ENCODE measurements at regions not wholly inside any gene's neighbourhood (a gene's known extent, or its start where the extent isn't known, plus 50 kb on each side); places are given as distances from the start of the nearest gene placed in this dataset.

- no peak overlapping the region for H3K9ac ChIP-seq (ENCODE audit: low read depth, low read length)
- no peak overlapping the region for H3K27ac ChIP-seq (ENCODE audit: low read length)
- H3K27me3 ChIP-seq (ENCODE audit: insufficient read depth, low read length, poor library complexity), result no peaks in the 10 kb centered on the region
- H3K9me3 ChIP-seq (ENCODE audit: insufficient read depth, low read length, severe bottlenecking), result no peaks in the 10 kb centered on the region
- no peaks in the 10 kb centered on the region for H3K36me3 ChIP-seq (ENCODE audit: insufficient read depth, low read length)
- no peaks in the 10 kb centered on the region for H3K4me1 ChIP-seq (ENCODE audit: insufficient read depth, low read length)
- TF ChIP-seq EZH2 (IDR thresholded peaks at IDR 0.05; ENCODE audit: borderline replicate concordance, low read depth, low read length, severe bottlenecking), result no peak
- TF ChIP-seq CTCF (IDR thresholded peaks at IDR 0.05; ENCODE audit: borderline replicate concordance, extremely low read depth, low read length, poor library complexity, severe bottlenecking), result no peak
- ATAC-seq (ENCODE audit: insufficient read depth, low read depth) (no peak), DNase-seq (no peak)
- H3K4me3 ChIP-seq (ENCODE audit: low read depth in 1 of 2, low read length in 2 of 2), result no peak overlapping the region
- no peak overlapping the region for H3K4me2 ChIP-seq (ENCODE audit: insufficient read depth, low read length)
- H3K79me2 ChIP-seq (ENCODE audit: insufficient read depth, low read length), result no peaks in the 10 kb centered on the region
- no peaks in the 10 kb centered on the region for H4K20me1 ChIP-seq (ENCODE audit: insufficient read depth, low read length)
- H2AFZ ChIP-seq (ENCODE audit: low read depth, low read length), result no peak overlapping the region
Observed at GRCh38 chr4:23233596-23233995, 540.9 kb downstream of the GBA3 start.

- Histone ChIP-seq H3K9me3 (ENCODE audit: insufficient read depth, low read length, severe bottlenecking) (no peaks in the 10 kb centered on the region), H3K9ac (ENCODE audit: low read depth, low read length) (no peak overlapping the region), H3K36me3 (ENCODE audit: insufficient read depth, low read length) (no peaks in the 10 kb centered on the region), H4K20me1 (ENCODE audit: insufficient read depth, low read length) (no peaks in the 10 kb centered on the region), H3K4me2 (ENCODE audit: insufficient read depth, low read length) (no peak overlapping the region), H3K4me3 (ENCODE audit: low read depth in 1 of 2, low read length in 2 of 2) (no peak overlapping the region), H3K27me3 (ENCODE audit: insufficient read depth, low read length, poor library complexity) (no peaks in the 10 kb centered on the region), H2AFZ (ENCODE audit: low read depth, low read length) (no peak overlapping the region), H3K79me2 (ENCODE audit: insufficient read depth, low read length) (no peaks in the 10 kb centered on the region), H3K27ac (ENCODE audit: low read length) (no peak overlapping the region), H3K4me1 (ENCODE audit: insufficient read depth, low read length) (no peaks in the 10 kb centered on the region)
- ATAC-seq (ENCODE audit: insufficient read depth, low read depth) (no peak), DNase-seq (no peak)
- TF ChIP-seq CTCF (IDR thresholded peaks at IDR 0.05; ENCODE audit: borderline replicate concordance, extremely low read depth, low read length, poor library complexity, severe bottlenecking) (no peak), EZH2 (IDR thresholded peaks at IDR 0.05; ENCODE audit: borderline replicate concordance, low read depth, low read length, severe bottlenecking) (no peak)
Observed at GRCh38 chr4:23232987-23233386, 540.2 kb downstream of the GBA3 start.

GRCh38 chr4:23225564-23225963 lies 532.8 kb downstream of the GBA3 start:
- Histone ChIP-seq H3K9me3 (ENCODE audit: insufficient read depth, low read length, severe bottlenecking) (no peaks in the 10 kb centered on the region), H3K36me3 (ENCODE audit: insufficient read depth, low read length) (no peaks in the 10 kb centered on the region), H2AFZ (ENCODE audit: low read depth, low read length) (no peak overlapping the region), H3K4me3 (ENCODE audit: low read depth in 1 of 2, low read length in 2 of 2) (no peak overlapping the region), H3K4me1 (ENCODE audit: insufficient read depth, low read length) (no peaks in the 10 kb centered on the region), H4K20me1 (ENCODE audit: insufficient read depth, low read length) (no peaks in the 10 kb centered on the region), H3K9ac (ENCODE audit: low read depth, low read length) (no peak overlapping the region), H3K4me2 (ENCODE audit: insufficient read depth, low read length) (no peak overlapping the region), H3K27me3 (ENCODE audit: insufficient read depth, low read length, poor library complexity) (no peaks in the 10 kb centered on the region), H3K27ac (ENCODE audit: low read length) (no peak overlapping the region), H3K79me2 (ENCODE audit: insufficient read depth, low read length) (no peaks in the 10 kb centered on the region)
- DNase-seq (no peak), ATAC-seq (ENCODE audit: insufficient read depth, low read depth) (no peak)
- no peak for TF ChIP-seq CTCF (IDR thresholded peaks at IDR 0.05; ENCODE audit: borderline replicate concordance, extremely low read depth, low read length, poor library complexity, severe bottlenecking)
- no peak for TF ChIP-seq EZH2 (IDR thresholded peaks at IDR 0.05; ENCODE audit: borderline replicate concordance, low read depth, low read length, severe bottlenecking)

Data from DND-41 (cell line).